TTC549 (cell line): ENCODE measurements at regions not wholly inside any gene's neighbourhood (a gene's known extent, or its start where the extent isn't known, plus 50 kb on each side); places are given as distances from the start of the nearest gene placed in this dataset.
A peak's percentile ranks its signal among the peaks of the same experiment; 100 is the strongest.

Source experiments
- FAIRE-seq: peaks from 2 replicates; lab custom pipeline; 2012; peaks lifted over from hg19 to GRCh38; lab: Jason Lieb, UNC

DNA sequence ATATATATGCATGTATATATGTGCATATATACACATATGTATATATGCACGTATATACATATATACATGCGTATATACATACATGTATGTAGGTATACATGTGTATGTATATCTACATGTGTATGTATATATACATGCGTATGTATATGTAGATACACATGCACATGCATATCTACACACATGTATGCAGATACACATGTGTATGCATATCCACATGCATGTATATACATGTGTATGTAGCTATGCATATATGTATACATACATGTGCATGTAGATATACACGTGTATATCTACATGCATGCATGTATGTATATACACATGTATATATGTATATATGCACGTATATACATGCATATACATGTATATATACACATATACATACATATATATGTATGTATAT is 95.8 kb upstream of the STEAP4 start:
- FAIRE-seq = no peak

GRCh38 chr7:88401009-88401623 is 94.4 kb upstream of the STEAP4 start:
- FAIRE-seq = peak; percentile 34

DNA sequence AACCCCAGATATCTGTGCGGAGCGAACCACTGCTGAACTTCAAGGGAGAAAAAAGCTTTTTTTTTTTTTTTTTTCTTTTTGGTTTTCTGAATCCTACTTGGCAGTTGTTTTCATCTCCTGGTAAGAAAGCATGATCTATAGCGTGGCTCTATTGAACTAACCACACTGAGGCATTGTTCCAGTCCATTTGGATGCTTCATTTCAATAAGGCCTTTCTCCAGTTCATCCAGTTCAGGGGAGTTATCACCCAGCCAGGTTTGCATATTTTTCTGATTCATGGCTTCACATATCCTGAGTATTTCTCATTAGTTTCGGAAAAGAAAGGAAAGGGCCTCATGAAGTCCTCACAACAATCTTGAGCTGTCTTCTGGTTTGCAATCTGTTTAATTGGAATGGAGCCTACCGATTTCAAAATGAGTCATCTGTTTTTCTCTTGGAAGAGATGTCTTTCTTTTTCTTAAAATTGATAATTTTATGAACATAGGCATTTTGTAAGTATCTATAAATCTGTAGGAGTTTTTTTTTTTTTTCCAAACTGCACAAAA is 93.1 kb upstream of the STEAP4 start:
- no peak for FAIRE-seq

GRCh38 chr7:88399036-88399435 is 92.3 kb upstream of the STEAP4 start:
- FAIRE-seq = no peak

DNA sequence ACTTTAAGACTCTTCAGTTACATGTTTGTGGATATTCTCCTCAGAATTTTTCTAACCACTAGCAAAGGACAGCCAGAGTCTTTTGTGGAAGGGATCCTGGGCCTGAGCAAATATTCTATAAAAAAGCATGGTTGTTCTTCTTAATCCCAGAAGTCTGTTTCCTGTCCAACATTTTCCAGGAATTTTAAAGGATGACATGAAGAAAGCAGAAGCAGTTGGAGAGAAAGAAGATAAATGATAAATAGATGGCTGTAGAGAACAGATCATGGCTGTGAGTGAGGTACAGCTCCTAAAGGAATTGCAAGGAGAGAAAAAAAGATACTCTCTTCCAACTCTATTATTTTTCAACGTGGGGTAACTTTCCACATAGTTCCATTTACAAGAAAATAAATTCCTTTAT is 91.8 kb upstream of the STEAP4 start:
- FAIRE-seq = no peak

DNA sequence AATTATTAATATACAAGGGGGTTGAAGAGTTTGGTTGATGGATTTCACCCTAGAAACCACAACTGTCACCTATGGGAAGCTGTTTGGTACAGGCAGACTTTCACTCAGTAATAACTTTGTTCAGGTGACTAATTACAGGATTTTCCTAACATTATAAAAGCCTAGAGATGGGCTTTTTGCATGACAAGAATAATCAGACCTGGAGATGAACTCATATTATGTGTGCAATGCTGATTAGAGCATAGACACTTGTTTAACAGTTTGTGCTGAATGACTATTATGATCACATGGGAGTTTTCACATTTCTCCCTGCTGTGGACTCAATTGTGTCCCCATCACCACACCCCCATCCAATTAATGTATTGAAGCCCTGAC is 90.2 kb upstream of the STEAP4 start:
- no peak for FAIRE-seq

DNA sequence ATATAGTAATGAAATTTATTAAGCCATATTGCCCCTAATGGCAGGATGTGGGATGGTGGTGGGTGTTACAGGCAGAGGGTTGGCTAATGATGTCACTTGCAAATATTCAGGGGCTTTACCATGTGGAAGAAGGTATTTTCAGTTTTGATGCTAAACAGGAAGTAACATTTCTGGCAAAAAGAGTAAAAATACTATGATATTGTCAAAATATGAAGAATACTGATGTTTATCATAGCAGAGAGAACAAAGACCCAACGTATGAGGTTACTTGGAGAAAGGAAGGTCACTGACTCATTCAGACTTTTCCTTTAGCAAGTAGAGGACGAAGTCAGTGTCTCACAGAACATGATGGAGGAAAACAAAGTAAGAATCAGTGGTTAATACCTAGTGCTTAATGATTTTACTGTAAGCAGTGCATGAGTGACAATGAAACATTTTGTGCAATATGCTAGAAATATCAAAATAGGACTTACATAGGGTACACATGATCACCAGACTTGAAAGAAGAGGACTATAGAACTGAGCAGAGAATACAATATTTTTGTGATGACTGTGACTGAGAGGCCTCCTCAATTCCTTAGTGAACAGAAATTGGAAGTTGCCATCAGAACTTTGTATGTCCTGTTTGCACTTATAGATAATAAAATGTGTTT is 89.7 kb upstream of the STEAP4 start:
- no peak for FAIRE-seq

- FAIRE-seq = no peak
Measured at GRCh38 chr7:88395715-88396114, 89.0 kb upstream of the STEAP4 start.

DNA sequence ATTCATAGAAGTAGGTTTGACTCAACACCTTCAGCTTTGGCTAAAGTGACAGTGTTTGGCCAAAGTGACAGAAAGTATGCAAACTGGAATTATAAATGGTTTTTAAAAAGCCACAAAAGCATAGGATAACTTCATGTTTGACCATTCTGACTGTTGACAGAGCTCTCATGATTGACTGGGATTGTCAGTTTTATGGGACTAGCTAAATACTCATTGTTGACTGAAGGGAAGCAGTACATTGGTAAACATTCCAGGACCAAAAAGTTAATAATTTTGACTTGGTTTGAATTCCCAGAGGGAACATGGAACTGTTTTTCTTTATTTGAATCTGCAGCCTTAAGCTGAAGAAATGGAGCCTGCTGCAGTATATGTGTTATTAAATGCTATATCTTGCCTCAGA is 84.6 kb upstream of the STEAP4 start:
- no peak for FAIRE-seq

- FAIRE-seq = no peak
Measured at GRCh38 chr7:88387368-88387767, 80.7 kb upstream of the STEAP4 start.

DNA sequence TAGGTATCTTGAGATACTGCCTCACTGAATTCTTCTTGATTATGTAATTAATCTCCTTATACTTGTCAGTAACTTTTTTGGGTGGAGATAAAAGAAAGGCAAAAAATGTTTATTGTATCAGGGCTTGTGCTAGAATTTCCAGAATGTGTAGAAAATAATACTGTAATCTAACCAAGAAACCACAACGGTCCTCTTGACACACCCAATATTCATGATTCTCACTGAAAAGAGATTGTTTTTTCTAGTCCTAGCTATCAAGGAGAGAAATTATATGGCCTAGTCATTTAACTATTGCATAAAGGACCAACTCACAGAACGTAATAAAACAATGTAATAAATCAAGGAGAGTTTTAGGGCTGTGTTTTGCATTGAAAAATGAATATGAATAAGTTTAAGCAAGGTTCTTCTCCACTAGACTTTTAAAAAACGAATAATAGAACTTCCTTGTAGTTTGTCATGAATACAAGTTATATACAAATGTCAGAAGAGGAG is 80.0 kb upstream of the STEAP4 start:
- FAIRE-seq = no peak

DNA sequence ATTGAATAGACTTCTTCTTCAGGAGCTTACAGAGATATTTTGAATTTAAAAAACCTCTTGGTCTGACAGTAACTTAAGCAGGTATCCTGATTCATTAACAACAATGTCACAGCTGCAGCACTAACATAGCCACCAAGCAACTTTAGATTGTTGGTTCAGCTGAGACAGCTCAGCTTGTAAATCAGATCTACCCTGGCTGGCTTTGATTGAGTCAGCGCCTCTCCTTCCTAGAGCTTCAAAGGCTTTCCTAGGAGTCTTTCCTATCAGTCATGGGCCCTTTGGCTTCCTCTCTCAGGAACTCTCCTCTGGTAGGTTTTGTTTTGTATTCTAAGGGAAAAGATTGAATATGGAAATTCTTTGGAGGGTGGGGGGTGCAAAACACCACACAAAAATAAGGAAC is 70.7 kb upstream of the STEAP4 start:
- FAIRE-seq = no peak

GRCh38 chr7:88368686-88369085 is 62.0 kb upstream of the STEAP4 start:
- FAIRE-seq = no peak

GRCh38 chr7:88366845-88367244 is 60.2 kb upstream of the STEAP4 start:
- no peak for FAIRE-seq

DNA sequence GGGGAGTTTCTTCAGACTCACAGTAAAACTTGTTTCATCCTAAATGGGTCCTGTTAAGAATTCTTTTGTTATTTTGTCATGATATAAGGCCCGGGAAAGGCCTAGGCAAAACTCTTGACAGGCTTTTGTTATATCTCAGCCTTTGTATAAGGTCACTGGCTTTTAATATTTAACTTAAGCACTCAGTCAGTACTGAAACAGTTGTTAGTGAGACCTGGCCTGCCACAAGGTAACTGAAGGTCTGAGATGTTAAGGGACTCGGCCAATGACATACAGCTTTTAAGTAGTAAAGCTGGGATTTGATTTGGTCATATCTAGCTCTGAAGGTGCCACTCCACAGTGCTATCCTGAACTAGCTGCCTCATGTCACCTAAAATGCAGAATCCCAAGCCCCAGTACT is 57.2 kb upstream of the STEAP4 start:
- no peak for FAIRE-seq

DNA sequence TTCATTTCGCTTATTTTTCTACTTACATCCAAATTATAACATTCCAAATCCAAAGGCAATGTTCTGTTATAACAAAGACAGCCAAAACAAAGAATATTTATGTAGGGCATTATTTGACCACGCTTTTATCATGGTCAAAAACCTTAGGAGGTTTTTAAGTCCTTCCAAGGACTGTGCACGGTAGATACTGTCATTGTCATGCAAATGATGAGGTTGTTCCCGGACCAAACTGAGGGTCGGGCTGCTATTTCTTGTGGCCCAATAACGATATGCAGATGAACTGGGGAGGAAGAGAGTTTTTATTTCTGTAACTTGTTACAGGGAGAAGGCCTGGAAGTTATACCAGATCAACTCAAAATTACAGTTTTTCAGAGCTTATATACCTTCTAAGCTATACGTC is 56.6 kb upstream of the STEAP4 start:
- no peak for FAIRE-seq

DNA sequence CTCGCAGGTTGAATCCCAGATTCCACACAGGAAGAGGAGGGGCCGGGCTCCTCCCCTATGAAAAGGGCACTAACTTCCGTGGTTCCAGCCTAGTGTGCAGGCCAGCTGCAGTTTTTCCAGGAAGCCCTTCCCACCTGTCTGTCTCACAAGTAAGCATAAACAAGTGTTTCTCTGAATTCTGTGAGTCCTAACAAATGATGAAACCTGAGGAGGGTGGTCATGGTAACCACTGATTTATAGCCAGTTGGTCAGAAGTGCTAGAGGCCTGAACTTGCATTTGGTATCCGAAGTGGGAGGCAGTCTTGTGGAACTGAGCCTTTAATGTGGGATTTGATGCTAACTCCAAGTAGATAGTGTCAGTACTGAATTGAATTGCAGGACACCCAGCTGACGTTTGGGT is 54.7 kb upstream of the STEAP4 start:
- no peak for FAIRE-seq

DNA sequence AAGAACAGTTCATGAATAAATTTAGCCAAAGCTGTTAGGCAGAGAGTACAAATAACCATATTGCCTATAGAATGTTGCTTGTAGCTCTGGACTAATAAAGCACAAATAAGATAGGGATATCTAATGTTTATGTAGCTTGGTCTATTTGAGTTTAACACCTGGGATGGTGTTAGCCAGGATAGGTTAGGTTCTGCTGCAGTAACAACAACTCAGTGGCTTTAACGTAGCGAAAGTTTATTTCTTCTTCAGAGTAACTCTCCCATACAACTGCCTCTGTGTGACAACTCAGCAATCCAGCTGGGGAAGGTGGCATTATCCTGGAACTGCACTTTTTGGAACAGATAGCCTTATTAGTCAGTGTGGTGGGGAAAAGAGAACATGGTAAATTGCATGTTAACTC is 52.2 kb upstream of the STEAP4 start:
- no peak for FAIRE-seq

DNA sequence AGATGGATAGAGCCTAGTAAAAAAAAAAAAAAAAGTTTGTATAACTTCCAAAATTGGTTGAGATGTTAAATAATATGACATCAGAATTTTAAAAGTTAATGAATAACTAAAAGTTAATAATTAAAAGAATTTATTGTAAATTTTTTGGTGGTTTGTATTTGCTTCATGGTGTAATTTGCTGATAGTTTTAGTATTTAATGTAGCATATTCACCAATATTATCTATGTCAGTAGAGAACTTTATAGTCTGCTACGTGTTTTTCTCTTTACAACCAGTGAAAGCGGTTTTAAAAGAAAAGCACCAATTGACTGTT is 51.8 kb upstream of the STEAP4 start:
- no peak for FAIRE-seq

GRCh38 chr7:88357781-88358525 is 51.3 kb upstream of the STEAP4 start:
- FAIRE-seq = no peak

- no peak for FAIRE-seq
Measured at GRCh38 chr7:88357294-88357693, 50.6 kb upstream of the STEAP4 start.
